ENCODE measurements at regions not wholly inside any gene's neighbourhood (a gene's known extent, or its start where the extent isn't known, plus 50 kb on each side); places are given as distances from the start of the nearest gene placed in this dataset.
"Not testable (repeated sequence)": the region's sequence is repeated elsewhere in the genome, so short reads cannot be mapped to it uniquely, and the experiment has no call there.

- TF ChIP-seq CTCF, POLR2A (IDR thresholded peaks at IDR 0.05): not testable (repeated sequence)
These were observed 113.3 kb upstream of the SEC22B start for GRCh38 chr1:120289601-120290074.

All from testis (tissue), 2 donors.